ENCODE measurements at regions not wholly inside any gene's neighbourhood (a gene's known extent, or its start where the extent isn't known, plus 50 kb on each side); places are given as distances from the start of the nearest gene placed in this dataset.

DNA sequence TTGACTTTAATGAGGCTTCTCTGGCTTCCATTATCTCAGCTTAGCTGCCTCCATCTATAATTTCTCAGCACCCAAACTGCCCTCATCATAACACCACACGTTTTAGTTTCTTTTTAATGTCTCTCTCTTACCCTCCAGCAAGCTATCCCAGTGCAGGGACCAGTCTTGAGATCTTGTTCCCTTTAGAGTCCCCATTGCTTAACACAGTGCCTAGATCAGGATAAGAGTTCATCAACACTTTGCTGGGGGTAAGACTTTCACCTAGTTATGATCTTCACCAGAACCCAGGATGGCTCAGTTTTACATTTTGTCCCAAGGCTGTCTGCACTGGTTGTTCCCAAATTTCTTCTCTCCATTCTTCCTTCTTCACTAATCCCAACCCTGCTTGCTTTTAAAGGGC lies 126.1 kb downstream of the OR2B2 start:
- no peak for TF ChIP-seq CTCF (IDR thresholded peaks at IDR 0.05; ENCODE audit: low read length)
- no peak for TF ChIP-seq EZH2phosphoT487 (IDR thresholded peaks at IDR 0.05; ENCODE audit: low read length)
- no peak for TF ChIP-seq EZH2 (optimal IDR thresholded peaks at IDR 0.05; ENCODE audit: low read depth, low read length)
